SK-N-SH (cell line): ENCODE measurements at regions not wholly inside any gene's neighbourhood (a gene's known extent, or its start where the extent isn't known, plus 50 kb on each side); places are given as distances from the start of the nearest gene placed in this dataset.

ENCODE experiments used
- CTCF ChIA-PET: fragments of 300-600, 350-600 bp; formaldehyde crosslinking; extraction: SDS; loops from one replicate; lab custom pipeline; 2021; lab: Yijun Ruan, JAX
- POLR2A ChIA-PET: fragments of 350-600 bp; sonication (Branson Sonifier 250); formaldehyde crosslinking; extraction: SDS; loops from one replicate; lab custom pipeline; 2020; ENCODE audit warnings: antibody characterized with exemption, inconsistent platforms; lab: Yijun Ruan, JAX
- DNase-seq: peaks from one replicate; pipeline ENCODE4 v3.0.0; 2012
- H2AFZ ChIP-seq: fragments of 200-600 bp; sonication (generic); 2 replicates; pipeline ENCODE4 v1.8.1; 2016; ENCODE audit warnings: antibody characterized with exemption, mild to moderate bottlenecking, low read depth
- H3F3A ChIP-seq: fragments of 200-600 bp; sonication (generic); replicated peaks from 2 replicates; pipeline ENCODE3; 2016; ENCODE audit warnings: antibody characterized with exemption, mild to moderate bottlenecking; ENCODE audit not compliant: insufficient read depth
- H3K27ac ChIP-seq, 2 experiments: fragments of 200-500 bp in 1 of 2; fragments of 200-600 bp in 1 of 2; sonication (Bioruptor generic) in 1 of 2; sonication (generic), shearing (Covaris generic) in 1 of 2; 2 replicates each; pipeline versions ENCODE4 v1.5.1 to v1.6.1; 2014 to 2016; ENCODE audit warnings: low read depth in 2 of 2, inconsistent platforms in 1 of 2, low read length in 1 of 2, mild to moderate bottlenecking in 1 of 2, mixed read lengths in 1 of 2
- H3K27me3 ChIP-seq: fragments of 200-600 bp; sonication (generic), shearing (Covaris generic); 2 replicates; pipeline ENCODE4 v1.6.1; 2016; ENCODE audit warnings: mixed run types; ENCODE audit not compliant: insufficient read depth
- H3K36me3 ChIP-seq, 2 experiments: fragments of 200-500 bp in 1 of 2; fragments of 200-600 bp in 1 of 2; sonication (Bioruptor generic) in 1 of 2; sonication (generic) in 1 of 2; replicated peaks in 1 of 2; 2 replicates each; pipeline versions ENCODE3 to v1.5.1; 2014 to 2016; ENCODE audit warnings: low read length in 1 of 2, mild to moderate bottlenecking in 1 of 2; ENCODE audit not compliant: insufficient read depth in 2 of 2, control insufficient read depth in 1 of 2
- H3K4me1 ChIP-seq, 2 experiments: fragments of 200-500 bp in 1 of 2; fragments of 200-600 bp in 1 of 2; sonication (Bioruptor generic) in 1 of 2; sonication (generic), shearing (Covaris generic) in 1 of 2; 2 replicates each; pipeline versions ENCODE4 v1.5.1 to v1.6.1; 2014 to 2016; ENCODE audit warnings: low read depth in 1 of 2, low read length in 1 of 2, mixed run types in 1 of 2; ENCODE audit not compliant: insufficient read depth in 2 of 2, control insufficient read depth in 1 of 2
- H3K4me2 ChIP-seq: fragments of 200-600 bp; sonication (generic), shearing (Covaris generic); 2 replicates; pipeline ENCODE4 v1.6.1; 2017; ENCODE audit warnings: mixed run types
- H3K4me3 ChIP-seq, 2 experiments: fragments of 200-500 bp in 1 of 2; fragments of 200-600 bp in 1 of 2; sonication (Bioruptor generic) in 1 of 2; sonication (generic), shearing (Covaris generic) in 1 of 2; 2 replicates each; pipeline versions ENCODE4 v1.5.1 to v1.8.1; 2014 to 2016; ENCODE audit warnings: low read depth in 2 of 2, inconsistent platforms in 1 of 2, low read length in 1 of 2, mild to moderate bottlenecking in 1 of 2, mixed read lengths in 1 of 2, moderate library complexity in 1 of 2
- H3K79me2 ChIP-seq: fragments of 200-600 bp; sonication (generic); 2 replicates; pipeline ENCODE4 v1.8.1; 2017; ENCODE audit warnings: mild to moderate bottlenecking; ENCODE audit not compliant: insufficient read depth
- H3K9ac ChIP-seq: fragments of 200-600 bp; sonication (generic); 2 replicates; pipeline ENCODE4 v1.6.1; 2017; ENCODE audit warnings: mixed run types
- H3K9me2 ChIP-seq: fragments of 200-600 bp; sonication (generic); 2 replicates; pipeline ENCODE4 v1.6.1; 2017; ENCODE audit warnings: mixed run types
- H3K9me3 ChIP-seq: fragments of 200-600 bp; sonication (generic); 2 replicates; pipeline ENCODE4 v1.6.1; 2017; ENCODE audit warnings: mixed run types, mild to moderate bottlenecking, moderate library complexity
- H4K20me1 ChIP-seq: fragments of 200-600 bp; sonication (generic); 2 replicates; pipeline ENCODE4 v1.6.1; 2017; ENCODE audit warnings: mild to moderate bottlenecking, mixed run types; ENCODE audit not compliant: insufficient read depth
- CHD2 ChIP-seq: fragments of 150-350 bp; IDR thresholded peaks from 2 replicates; pipeline ENCODE4 v1.6.1; 2018; ENCODE audit warnings: low read length; ENCODE audit not compliant: partially characterized antibody
- ELF1 ChIP-seq: IDR thresholded peaks from 2 replicates; pipeline ENCODE4 v1.4.0; 2012
- FOXJ3 ChIP-seq: sonication (generic); formaldehyde crosslinking; IDR thresholded peaks from 2 replicates; pipeline ENCODE4 v1.5.1; 2020; ENCODE audit warnings: mild to moderate bottlenecking, missing genetic modification reagents
- JUND ChIP-seq: IDR thresholded peaks from 2 replicates; pipeline ENCODE4 v1.4.0; 2012
- MXI1 ChIP-seq: IDR thresholded peaks from 2 replicates; pipeline ENCODE4 v1.6.1; 2012; ENCODE audit warnings: mild to moderate bottlenecking, low read depth, low read length, improper control_type of control experiment
- RCOR1 ChIP-seq: fragments of 150-350 bp; IDR thresholded peaks from 2 replicates; pipeline ENCODE4 v1.6.1; 2017; ENCODE audit warnings: antibody characterized with exemption, low read length
- RFX5 ChIP-seq: IDR thresholded peaks from 2 replicates; pipeline ENCODE4 v1.6.1; 2012; ENCODE audit warnings: mild to moderate bottlenecking, improper control_type of control experiment, low read length
- SIN3A ChIP-seq: IDR thresholded peaks from 2 replicates; pipeline ENCODE4 v1.6.1; 2012; ENCODE audit warnings: low read depth, mild to moderate bottlenecking, low read length, moderate library complexity, borderline replicate concordance
- SMC3 ChIP-seq: IDR thresholded peaks from 2 replicates; pipeline ENCODE4 v1.6.1; 2012; ENCODE audit warnings: low read depth, low read length, improper control_type of control experiment
- TEAD4 ChIP-seq: IDR thresholded peaks from 2 replicates; pipeline ENCODE4 v1.4.0; 2012; ENCODE audit warnings: mild to moderate bottlenecking, borderline replicate concordance; ENCODE audit not compliant: insufficient read depth
- YY1 ChIP-seq: IDR thresholded peaks from 2 replicates; pipeline ENCODE4 v1.4.0; 2012; ENCODE audit warnings: low read depth, mild to moderate bottlenecking
- WGBS: methylation state at CpG from one replicate; pipeline ENCODE4 v1.1.6; 2017; ENCODE audit warnings: low lambda C conversion rate; 5-methylcytosine and 5-hydroxymethylcytosine counted together
- TF ChIP-seq, protein P1 (sequence below): IDR thresholded peaks from 2 replicates; pipeline ENCODE4 v1.4.0; 2012; ENCODE audit warnings: low read depth
- TF ChIP-seq, protein P2 (sequence below): fragments of 150-350 bp; IDR thresholded peaks from 2 replicates; pipeline ENCODE4 v1.6.1; 2016; ENCODE audit warnings: mild to moderate bottlenecking, low read depth, low read length
- TF ChIP-seq, protein P3 (sequence below): fragments of 200-600 bp; sonication (generic); IDR thresholded peaks from 2 replicates; pipeline ENCODE4 v1.6.1; 2017; ENCODE audit warnings: antibody characterized with exemption, mild to moderate bottlenecking, moderate library complexity
- TF ChIP-seq, protein P4 (sequence below): IDR thresholded peaks from 2 replicates; pipeline ENCODE4 v1.6.1; 2012; ENCODE audit warnings: mild to moderate bottlenecking, low read depth, low read length, moderate library complexity

DNA sequence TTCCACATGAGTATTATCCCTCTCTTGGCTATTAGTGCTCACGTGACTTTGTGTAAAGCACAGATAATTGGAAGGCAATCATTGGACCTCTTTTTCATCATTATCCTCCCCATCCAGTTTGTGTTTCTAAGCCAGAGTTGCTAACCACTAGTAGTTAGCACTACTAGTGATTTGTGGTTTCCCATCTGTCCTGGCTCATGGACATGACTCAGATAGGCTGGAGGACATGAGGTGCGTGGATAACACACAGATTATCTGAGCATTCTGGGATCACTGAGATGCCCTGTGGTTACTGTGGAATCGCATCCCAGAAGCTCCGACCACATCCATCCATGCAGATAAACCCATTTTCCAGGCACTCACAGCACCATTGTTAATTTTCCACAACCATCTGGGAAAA is 123.8 kb upstream of the NAA20 start:
- Histone ChIP-seq H3K27me3 (no peaks in the 10 kb centered on the region), H3K79me2 (no peaks in the 10 kb centered on the region), H4K20me1 (no peaks in the 10 kb centered on the region), H2AFZ (no peak overlapping the region), H3K9me3 (0 out of 2 replicates have a peak, but pooled peaks cover 4% of the 10 kb centered on the region)
- DNase-seq, result no peak
- CTCF ChIA-PET, result no interaction called here
- WGBS, result 81% methylated on average over 4 of the region's 4 CpGs
- TF ChIP-seq ELF1 (no peak), CHD2 (no peak), TEAD4 (no peak), YY1 (no peak), MXI1 (no peak), SIN3A (no peak), RCOR1 (no peak), JUND (no peak), RFX5 (no peak), SMC3 (no peak), FOXJ3 (CRISPR knock-in tag) (no peak)
- TF ChIP-seq, protein P1, sequence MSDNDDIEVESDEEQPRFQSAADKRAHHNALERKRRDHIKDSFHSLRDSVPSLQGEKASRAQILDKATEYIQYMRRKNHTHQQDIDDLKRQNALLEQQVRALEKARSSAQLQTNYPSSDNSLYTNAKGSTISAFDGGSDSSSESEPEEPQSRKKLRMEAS, result no peak
- TF ChIP-seq, protein P2, sequence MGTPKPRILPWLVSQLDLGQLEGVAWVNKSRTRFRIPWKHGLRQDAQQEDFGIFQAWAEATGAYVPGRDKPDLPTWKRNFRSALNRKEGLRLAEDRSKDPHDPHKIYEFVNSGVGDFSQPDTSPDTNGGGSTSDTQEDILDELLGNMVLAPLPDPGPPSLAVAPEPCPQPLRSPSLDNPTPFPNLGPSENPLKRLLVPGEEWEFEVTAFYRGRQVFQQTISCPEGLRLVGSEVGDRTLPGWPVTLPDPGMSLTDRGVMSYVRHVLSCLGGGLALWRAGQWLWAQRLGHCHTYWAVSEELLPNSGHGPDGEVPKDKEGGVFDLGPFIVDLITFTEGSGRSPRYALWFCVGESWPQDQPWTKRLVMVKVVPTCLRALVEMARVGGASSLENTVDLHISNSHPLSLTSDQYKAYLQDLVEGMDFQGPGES, result no peak
- TF ChIP-seq, protein P3, sequence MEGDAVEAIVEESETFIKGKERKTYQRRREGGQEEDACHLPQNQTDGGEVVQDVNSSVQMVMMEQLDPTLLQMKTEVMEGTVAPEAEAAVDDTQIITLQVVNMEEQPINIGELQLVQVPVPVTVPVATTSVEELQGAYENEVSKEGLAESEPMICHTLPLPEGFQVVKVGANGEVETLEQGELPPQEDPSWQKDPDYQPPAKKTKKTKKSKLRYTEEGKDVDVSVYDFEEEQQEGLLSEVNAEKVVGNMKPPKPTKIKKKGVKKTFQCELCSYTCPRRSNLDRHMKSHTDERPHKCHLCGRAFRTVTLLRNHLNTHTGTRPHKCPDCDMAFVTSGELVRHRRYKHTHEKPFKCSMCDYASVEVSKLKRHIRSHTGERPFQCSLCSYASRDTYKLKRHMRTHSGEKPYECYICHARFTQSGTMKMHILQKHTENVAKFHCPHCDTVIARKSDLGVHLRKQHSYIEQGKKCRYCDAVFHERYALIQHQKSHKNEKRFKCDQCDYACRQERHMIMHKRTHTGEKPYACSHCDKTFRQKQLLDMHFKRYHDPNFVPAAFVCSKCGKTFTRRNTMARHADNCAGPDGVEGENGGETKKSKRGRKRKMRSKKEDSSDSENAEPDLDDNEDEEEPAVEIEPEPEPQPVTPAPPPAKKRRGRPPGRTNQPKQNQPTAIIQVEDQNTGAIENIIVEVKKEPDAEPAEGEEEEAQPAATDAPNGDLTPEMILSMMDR, result no peak
- TF ChIP-seq, protein P4, sequence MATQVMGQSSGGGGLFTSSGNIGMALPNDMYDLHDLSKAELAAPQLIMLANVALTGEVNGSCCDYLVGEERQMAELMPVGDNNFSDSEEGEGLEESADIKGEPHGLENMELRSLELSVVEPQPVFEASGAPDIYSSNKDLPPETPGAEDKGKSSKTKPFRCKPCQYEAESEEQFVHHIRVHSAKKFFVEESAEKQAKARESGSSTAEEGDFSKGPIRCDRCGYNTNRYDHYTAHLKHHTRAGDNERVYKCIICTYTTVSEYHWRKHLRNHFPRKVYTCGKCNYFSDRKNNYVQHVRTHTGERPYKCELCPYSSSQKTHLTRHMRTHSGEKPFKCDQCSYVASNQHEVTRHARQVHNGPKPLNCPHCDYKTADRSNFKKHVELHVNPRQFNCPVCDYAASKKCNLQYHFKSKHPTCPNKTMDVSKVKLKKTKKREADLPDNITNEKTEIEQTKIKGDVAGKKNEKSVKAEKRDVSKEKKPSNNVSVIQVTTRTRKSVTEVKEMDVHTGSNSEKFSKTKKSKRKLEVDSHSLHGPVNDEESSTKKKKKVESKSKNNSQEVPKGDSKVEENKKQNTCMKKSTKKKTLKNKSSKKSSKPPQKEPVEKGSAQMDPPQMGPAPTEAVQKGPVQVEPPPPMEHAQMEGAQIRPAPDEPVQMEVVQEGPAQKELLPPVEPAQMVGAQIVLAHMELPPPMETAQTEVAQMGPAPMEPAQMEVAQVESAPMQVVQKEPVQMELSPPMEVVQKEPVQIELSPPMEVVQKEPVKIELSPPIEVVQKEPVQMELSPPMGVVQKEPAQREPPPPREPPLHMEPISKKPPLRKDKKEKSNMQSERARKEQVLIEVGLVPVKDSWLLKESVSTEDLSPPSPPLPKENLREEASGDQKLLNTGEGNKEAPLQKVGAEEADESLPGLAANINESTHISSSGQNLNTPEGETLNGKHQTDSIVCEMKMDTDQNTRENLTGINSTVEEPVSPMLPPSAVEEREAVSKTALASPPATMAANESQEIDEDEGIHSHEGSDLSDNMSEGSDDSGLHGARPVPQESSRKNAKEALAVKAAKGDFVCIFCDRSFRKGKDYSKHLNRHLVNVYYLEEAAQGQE, result no peak
- TF ChIP-seq, all 33 proteins: peak for 0
- Histone ChIP-seq H3K36me3 (peaks cover 0 to 15% of the 10 kb centered on the region in 2 experiments), H3K9me2 (no peaks in the 10 kb centered on the region), H3K27ac (no peak overlapping the region), H3F3A (no peaks in the 10 kb centered on the region), H3K9ac (no peak overlapping the region), H3K4me3 (no peak overlapping the region), H3K4me2 (no peak overlapping the region), H3K4me1 (peaks cover 9 to 15% of the 10 kb centered on the region in 2 experiments; a peak in 3 of 4 replicates)
- POLR2A ChIA-PET, result no interaction called here
